ENCODE measurements at regions not wholly inside any gene's neighbourhood (a gene's known extent, or its start where the extent isn't known, plus 50 kb on each side); places are given as distances from the start of the nearest gene placed in this dataset.
"Not testable (repeated sequence)": the region's sequence is repeated elsewhere in the genome, so short reads cannot be mapped to it uniquely, and the experiment has no call there.

DNA sequence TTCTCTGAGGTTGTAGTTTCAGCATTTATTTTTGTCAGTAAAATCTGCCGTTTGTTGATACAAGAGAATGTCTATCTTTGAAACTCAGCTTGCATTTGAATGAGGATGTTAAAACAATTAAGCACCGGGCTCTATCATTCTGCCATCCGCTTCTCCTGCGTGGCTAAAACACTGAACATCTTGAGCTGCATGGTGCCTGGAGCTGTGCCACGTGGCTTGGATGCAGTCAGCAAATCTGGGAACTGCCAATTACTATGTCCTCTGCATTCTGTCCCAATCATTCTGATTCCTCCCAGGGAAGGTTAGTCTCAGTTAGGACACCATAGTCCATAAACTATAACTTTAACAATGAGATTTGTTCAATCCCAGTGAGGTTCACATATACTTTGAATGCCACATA is 598.4 kb downstream of the FBXO15 start:
- no peak for DNase-seq (ENCODE audit: low read depth in 2 of 2)

GRCh38 chr18:73545472-73545871 is 602.2 kb downstream of the FBXO15 start:
- no peak for DNase-seq (ENCODE audit: low read depth in 2 of 2)

- DNase-seq (ENCODE audit: low read depth in 2 of 2), result no peak
Observed at GRCh38 chr18:73544617-73545016, 603.0 kb downstream of the FBXO15 start.

GRCh38 chr18:73544032-73544431 is 603.6 kb downstream of the FBXO15 start:
- DNase-seq (ENCODE audit: low read depth in 2 of 2), result no peak

DNA sequence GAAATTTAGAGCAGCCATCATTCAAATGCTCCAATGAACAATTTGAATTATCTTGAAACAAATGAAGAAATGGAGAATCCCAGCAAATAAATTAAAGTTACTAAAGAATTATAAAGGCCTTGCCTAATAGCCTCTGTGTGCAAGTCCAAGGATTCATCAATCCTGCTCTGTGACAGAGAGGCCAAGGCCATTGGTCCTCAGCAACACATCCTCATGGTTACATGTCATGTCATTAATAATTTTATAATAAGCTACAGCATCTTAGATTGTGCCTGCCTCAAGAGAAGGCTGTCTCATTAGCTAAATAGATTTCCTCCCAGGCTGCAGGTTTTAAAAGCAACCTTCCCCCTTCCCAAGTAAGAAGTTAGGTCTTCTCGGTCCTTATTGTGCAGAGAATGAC is 611.6 kb downstream of the FBXO15 start:
- DNase-seq (ENCODE audit: low read depth in 2 of 2), result no peak

- DNase-seq (ENCODE audit: low read depth in 2 of 2), result no peak
Observed at GRCh38 chr18:73535189-73535588, 612.4 kb downstream of the FBXO15 start.

- no peak for DNase-seq (ENCODE audit: low read depth in 2 of 2)
Observed at GRCh38 chr18:73531601-73532000, 616.0 kb downstream of the FBXO15 start.

DNA sequence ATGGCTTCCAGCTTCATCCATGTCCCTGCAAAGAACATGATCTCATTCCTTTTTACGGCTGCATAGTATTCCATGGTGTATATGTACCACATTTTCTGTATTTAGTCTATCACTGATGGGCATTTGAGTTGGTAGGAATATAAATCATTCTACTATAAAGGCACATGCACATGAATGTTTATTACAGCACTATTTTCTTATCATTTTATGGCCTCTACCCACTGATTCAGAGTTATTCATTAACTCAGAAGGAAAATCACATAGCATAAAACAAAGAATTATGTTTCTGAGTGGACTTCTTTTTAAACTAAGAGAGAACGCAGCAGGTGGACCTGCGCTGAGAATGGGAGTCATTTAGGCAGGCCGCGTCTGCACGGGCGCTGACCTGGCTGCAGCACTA is 619.6 kb downstream of the FBXO15 start:
- DNase-seq (ENCODE audit: low read depth in 2 of 2), result no peak

DNA sequence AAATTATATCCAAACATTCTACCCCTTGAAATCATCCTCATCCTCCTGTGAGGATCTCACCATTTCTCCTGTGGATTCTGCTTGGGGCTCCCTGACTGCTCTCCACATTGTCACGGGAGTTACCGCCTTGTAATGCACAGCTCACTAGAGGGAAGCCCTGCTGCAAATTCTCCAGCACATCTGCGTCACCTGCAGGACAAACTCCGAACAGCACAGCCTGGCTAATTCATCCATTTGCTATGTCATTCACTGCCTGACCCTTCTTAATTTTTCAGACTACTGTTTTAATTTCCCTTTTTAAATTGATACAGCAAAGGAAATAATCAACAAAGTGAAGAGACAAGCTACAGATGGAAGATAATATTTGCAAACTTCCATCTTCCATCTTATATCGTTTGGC is 627.4 kb downstream of the FBXO15 start:
- DNase-seq (ENCODE audit: low read depth in 2 of 2), result no peak

GRCh38 chr18:73516056-73516455 is 631.6 kb downstream of the FBXO15 start:
- DNase-seq (ENCODE audit: low read depth in 2 of 2), result not testable (repeated sequence)

DNA sequence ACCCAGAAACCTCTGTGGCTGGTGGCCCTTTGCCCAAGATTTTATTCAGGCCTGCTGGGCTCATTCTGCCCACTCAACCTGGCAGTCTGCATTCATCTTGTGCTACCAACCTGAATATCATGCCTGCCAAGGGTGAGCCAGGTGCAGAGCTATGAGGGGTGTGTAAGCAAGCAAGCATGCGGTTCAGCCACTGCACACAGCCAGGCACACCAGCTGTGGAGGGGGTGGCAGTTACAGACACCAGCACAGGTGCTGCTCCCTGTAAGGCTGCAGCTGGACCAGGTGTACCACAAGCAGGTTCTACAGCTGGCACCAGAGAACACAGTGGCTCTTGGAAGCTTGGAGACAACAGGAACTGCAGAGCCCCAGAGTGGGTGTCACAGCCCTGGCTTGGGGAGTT is 633.2 kb downstream of the FBXO15 start:
- no peak for DNase-seq (ENCODE audit: low read depth in 2 of 2)

GRCh38 chr18:73511771-73512503 is 635.7 kb downstream of the FBXO15 start:
- no peak for DNase-seq (ENCODE audit: low read depth in 2 of 2)

- no peak for DNase-seq (ENCODE audit: low read depth in 2 of 2)
Observed at GRCh38 chr18:73509460-73509859, 638.2 kb downstream of the FBXO15 start.

GRCh38 chr18:73503326-73503725 is 635.5 kb upstream of the NETO1 start:
- no peak for DNase-seq (ENCODE audit: low read depth in 2 of 2)

GRCh38 chr18:73487966-73488365 is 620.2 kb upstream of the NETO1 start:
- no peak for DNase-seq (ENCODE audit: low read depth in 2 of 2)

DNA sequence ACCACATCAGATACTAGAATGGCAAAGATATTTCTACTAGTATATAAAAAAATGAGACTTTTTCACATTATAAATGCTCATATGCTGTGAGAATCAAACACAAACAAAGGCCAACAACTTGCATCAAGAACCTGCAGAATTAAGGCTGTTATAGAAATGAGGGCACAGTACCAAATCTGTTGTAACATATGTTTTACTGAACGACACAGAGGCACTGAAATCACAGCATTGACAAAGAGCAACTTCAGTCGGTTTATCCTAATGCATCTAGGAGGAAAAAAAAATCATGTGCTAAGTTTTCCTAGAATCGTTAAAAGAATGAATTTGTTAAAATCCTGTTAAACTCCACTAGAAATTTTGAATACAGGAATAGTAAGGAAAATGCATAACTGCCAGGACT is 617.4 kb upstream of the NETO1 start:
- no peak for DNase-seq (ENCODE audit: low read depth in 2 of 2)

GRCh38 chr18:73482901-73483300 is 615.1 kb upstream of the NETO1 start:
- no peak for DNase-seq (ENCODE audit: low read depth in 2 of 2)

DNA sequence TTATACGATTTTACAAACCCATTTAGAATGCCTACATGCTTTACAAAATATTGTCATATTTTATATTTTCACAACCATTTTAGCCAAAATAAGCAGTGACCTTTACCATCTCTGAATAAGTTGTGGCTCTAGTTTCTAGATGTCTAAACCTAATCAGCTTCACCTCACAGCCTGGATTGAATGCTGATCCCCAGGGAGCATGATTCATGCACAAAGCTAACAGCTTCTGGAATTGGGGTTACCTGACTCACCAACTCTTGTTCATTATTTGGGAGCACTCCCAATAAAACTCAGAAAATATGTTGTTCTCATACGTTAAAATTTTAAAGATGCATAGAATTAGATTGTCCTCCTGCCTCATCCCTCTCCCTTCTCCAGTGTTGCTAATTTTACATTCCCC is 611.7 kb upstream of the NETO1 start:
- DNase-seq (ENCODE audit: low read depth in 2 of 2), result no peak

GRCh38 chr18:73478191-73478590 is 610.4 kb upstream of the NETO1 start:
- DNase-seq (ENCODE audit: low read depth in 2 of 2), result no peak

- no peak for DNase-seq (ENCODE audit: low read depth in 2 of 2)
Observed at GRCh38 chr18:73476031-73476430, 608.2 kb upstream of the NETO1 start.

DNA sequence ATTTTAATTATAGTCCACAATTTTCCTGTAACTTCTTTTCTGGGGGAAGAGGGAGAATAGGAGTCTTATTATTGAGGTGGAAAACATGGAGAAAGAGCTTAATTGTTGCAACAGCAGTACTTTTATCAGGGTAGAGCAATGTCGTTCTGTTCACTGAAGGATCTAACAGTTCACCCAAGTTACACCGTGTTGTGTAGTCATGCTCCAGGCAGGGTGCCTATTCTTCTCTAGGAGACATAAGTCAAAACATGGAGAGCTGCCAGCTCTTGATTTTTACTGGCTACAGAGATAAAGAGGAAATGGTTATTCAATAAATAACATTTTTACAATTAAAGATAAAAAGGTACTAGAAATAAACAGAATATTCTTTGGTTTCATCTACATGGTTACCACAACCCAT is 594.3 kb upstream of the NETO1 start:
- DNase-seq (ENCODE audit: low read depth in 2 of 2), result no peak

DNA sequence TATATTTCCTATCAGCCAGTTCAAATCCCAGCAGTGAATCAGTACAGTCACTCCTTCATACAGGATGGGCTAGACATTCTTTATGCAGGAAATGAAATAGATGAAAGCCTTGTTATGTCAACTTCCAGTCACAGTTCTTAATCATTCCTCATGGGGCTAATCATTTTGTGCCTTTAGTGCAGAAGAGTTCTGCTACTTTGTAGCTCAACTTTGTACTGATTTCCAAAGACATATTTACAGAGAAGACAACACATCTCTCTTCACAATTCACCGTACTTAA is 593.9 kb upstream of the NETO1 start:
- no peak for DNase-seq (ENCODE audit: low read depth in 2 of 2)

DNA sequence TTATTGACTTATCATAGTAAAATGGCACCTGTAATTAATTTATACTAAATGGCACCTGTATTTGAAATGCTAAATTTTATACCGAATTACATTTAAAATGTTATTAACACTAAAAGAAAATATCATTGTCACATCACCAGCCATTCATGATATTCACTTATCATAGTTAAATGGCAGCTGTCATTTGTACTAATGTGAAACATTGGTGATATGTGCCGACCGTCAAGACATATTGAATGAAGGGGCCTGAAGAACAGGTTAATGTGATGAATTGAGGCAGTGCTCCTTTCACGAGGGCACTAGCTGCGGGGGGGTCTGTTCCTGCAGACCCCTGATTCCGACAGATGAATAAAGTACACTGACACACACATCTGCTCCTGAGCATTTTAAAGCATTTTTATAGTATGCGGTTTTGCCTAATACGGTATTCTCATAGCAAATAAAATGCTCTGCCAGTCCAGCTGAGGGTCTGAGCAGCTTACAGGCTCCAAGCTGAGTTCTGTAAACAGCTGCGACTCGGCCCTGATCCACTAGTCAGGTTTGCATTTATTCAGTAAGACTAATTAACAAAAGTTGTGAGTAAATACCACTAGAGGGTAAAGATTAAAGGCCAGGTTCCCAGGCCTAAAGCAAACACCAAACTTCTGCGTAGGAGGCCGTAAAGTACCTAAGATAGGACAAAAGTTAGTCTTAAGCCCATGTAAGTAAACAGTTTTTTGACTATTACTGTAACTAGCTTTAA is 593.4 kb upstream of the NETO1 start:
- no peak for DNase-seq (ENCODE audit: low read depth in 2 of 2)

Measured in stimulated activated CD8-positive, alpha-beta memory T cell treated with anti-CD3 and anti-CD28 coated beads, Interleukin-2, amount 100 ng/mL, for 1 hour (primary cell).